ENCODE measurements at regions not wholly inside any gene's neighbourhood (a gene's known extent, or its start where the extent isn't known, plus 50 kb on each side); places are given as distances from the start of the nearest gene placed in this dataset.

GRCh38 chr22:48961705-48962104 lies 866.0 kb downstream of the BRD1 start:
- no peak for TF ChIP-seq ZFP30 (CRISPR knock-in tag; IDR thresholded peaks at IDR 0.05)
- ATAC-seq, result no peak

- ATAC-seq, result no peak
- TF ChIP-seq ZFP3 (CRISPR knock-in tag; IDR thresholded peaks at IDR 0.05) (no peak), PATZ1 (CRISPR knock-in tag; IDR thresholded peaks at IDR 0.05; ENCODE audit: borderline replicate concordance) (no peak), BACH2 (CRISPR knock-in tag; IDR thresholded peaks at IDR 0.05; ENCODE audit: borderline replicate concordance) (no peak), ZNF8 (CRISPR knock-in tag; IDR thresholded peaks at IDR 0.05) (no peak), POU6F1 (CRISPR knock-in tag; IDR thresholded peaks at IDR 0.05; ENCODE audit: borderline replicate concordance, low read depth) (no peak)
Measured at GRCh38 chr22:48960980-48961660, 866.6 kb downstream of the BRD1 start.

GRCh38 chr22:48960576-48960975 lies 867.1 kb downstream of the BRD1 start:
- no peak for ATAC-seq

More at GRCh38 chr22:48960576-48960975, 867.1 kb downstream of the BRD1 start:
- TF ChIP-seq CSRNP3 (CRISPR knock-in tag; IDR thresholded peaks at IDR 0.05), result no peak
- TF ChIP-seq ZC3H10 (CRISPR knock-in tag; IDR thresholded peaks at IDR 0.05), result no peak
- TF ChIP-seq ISL1 (CRISPR knock-in tag; IDR thresholded peaks at IDR 0.05), result no peak
- no peak for TF ChIP-seq ARNTL (CRISPR knock-in tag; IDR thresholded peaks at IDR 0.05; ENCODE audit: borderline replicate concordance, low read depth)
- TF ChIP-seq SNAI2 (CRISPR knock-in tag; IDR thresholded peaks at IDR 0.05), result no peak
- TF ChIP-seq ZFP3 (CRISPR knock-in tag; IDR thresholded peaks at IDR 0.05), result no peak
- TF ChIP-seq ZFP30 (CRISPR knock-in tag; IDR thresholded peaks at IDR 0.05), result no peak
- no peak for TF ChIP-seq CSDC2 (CRISPR knock-in tag; IDR thresholded peaks at IDR 0.05)
- no peak for TF ChIP-seq GLIS3 (CRISPR knock-in tag; IDR thresholded peaks at IDR 0.05)
- TF ChIP-seq TOX (CRISPR knock-in tag; IDR thresholded peaks at IDR 0.05; ENCODE audit: borderline replicate concordance), result no peak
- no peak for TF ChIP-seq OSR1 (CRISPR knock-in tag; IDR thresholded peaks at IDR 0.05)
- TF ChIP-seq ZNF565 (CRISPR knock-in tag; conservative IDR thresholded peaks at IDR 0.05; ENCODE audit: low read depth), result no peak
- no peak for TF ChIP-seq TSHZ2 (CRISPR knock-in tag; IDR thresholded peaks at IDR 0.05)
- no peak for TF ChIP-seq ZNF8 (CRISPR knock-in tag; IDR thresholded peaks at IDR 0.05)
- TF ChIP-seq TCF4 (CRISPR knock-in tag; IDR thresholded peaks at IDR 0.05; ENCODE audit: borderline replicate concordance), result no peak
- no peak for TF ChIP-seq CREB5 (CRISPR knock-in tag; IDR thresholded peaks at IDR 0.05; ENCODE audit: low read depth)
- no peak for TF ChIP-seq RARB (CRISPR knock-in tag; IDR thresholded peaks at IDR 0.05)
- no peak for TF ChIP-seq ZNF70 (CRISPR knock-in tag; IDR thresholded peaks at IDR 0.05)
- no peak for TF ChIP-seq BACH2 (CRISPR knock-in tag; IDR thresholded peaks at IDR 0.05; ENCODE audit: borderline replicate concordance)
- TF ChIP-seq PATZ1 (CRISPR knock-in tag; IDR thresholded peaks at IDR 0.05; ENCODE audit: borderline replicate concordance), result no peak

Data from SK-N-SH treated with all-trans-retinoic acid at 6 μM for 48 hours (cell line).